ENCODE measurements at regions not wholly inside any gene's neighbourhood (a gene's known extent, or its start where the extent isn't known, plus 50 kb on each side); places are given as distances from the start of the nearest gene placed in this dataset.

DNA sequence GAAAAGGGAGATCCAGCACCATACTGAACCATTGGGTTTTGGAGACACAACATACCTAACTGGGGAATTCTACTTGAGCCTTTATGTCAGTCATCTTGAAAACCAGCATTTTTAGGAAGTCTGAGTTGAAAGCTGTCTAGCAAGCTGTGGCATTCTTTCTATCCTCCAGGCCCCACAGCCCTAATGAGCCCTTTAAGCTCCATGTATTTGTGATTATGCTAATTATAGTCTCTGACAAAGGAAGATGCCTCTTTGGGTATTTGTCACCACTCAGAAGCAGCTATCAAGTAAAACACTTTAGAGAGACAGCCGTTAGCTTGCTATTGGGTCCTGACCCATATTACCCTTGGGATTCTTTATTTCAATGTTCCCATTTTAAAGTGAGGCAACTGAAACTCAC is 159.5 kb upstream of the MANEA start:
- WGBS, result 0% methylated on average over 1 of the region's 1 CpG
- Histone ChIP-seq H3K4me3 (ENCODE audit: low read length) (no peak overlapping the region), H3K9ac (ENCODE audit: low read depth, low read length) (no peak overlapping the region), H3K4me1 (ENCODE audit: insufficient read depth, low read length) (no peaks in the 10 kb centered on the region; the same call in 1 of the 2 replicates), H3K27me3 (ENCODE audit: insufficient read depth, low read length) (no peaks in the 10 kb centered on the region), H3K9me3 (ENCODE audit: insufficient read depth, low read depth, low read length) (peaks cover 15% of the 10 kb centered on the region), H3K27ac (ENCODE audit: low read depth, low read length) (no peak overlapping the region), H3K36me3 (ENCODE audit: insufficient read depth, low read length) (no peaks in the 10 kb centered on the region)

DNA sequence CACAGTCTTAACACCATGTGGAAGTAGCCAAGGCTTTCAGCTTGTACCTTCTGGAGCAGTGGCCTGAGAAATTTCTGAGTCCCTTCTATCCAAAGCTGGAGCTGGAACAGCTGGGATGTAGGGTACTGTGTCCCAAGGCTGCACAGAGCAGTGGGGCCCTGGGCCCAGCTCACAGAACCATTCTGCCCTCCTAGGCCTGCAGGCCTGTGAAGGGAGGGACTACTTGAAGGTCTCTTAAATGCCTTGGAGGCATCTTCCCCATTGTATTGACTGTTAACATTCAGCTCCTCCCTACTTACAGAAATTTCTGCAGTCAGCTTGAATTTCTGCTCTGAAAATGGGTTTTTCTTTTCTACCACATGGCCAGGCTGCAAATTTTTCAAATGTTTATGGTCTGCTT is 156.5 kb upstream of the MANEA start:
- H3K9ac ChIP-seq (ENCODE audit: low read depth, low read length), result no peak overlapping the region
- H3K27ac ChIP-seq (ENCODE audit: low read depth, low read length), result no peak overlapping the region
- no peaks in the 10 kb centered on the region; the same call in 1 of the 2 replicates for H3K4me1 ChIP-seq (ENCODE audit: insufficient read depth, low read length)
- H3K27me3 ChIP-seq (ENCODE audit: insufficient read depth, low read length), result no peaks in the 10 kb centered on the region
- no peaks in the 10 kb centered on the region for H3K36me3 ChIP-seq (ENCODE audit: insufficient read depth, low read length)
- H3K4me3 ChIP-seq (ENCODE audit: low read length), result no peak overlapping the region
- H3K9me3 ChIP-seq (ENCODE audit: insufficient read depth, low read depth, low read length), result peaks cover 15% of the 10 kb centered on the region

DNA sequence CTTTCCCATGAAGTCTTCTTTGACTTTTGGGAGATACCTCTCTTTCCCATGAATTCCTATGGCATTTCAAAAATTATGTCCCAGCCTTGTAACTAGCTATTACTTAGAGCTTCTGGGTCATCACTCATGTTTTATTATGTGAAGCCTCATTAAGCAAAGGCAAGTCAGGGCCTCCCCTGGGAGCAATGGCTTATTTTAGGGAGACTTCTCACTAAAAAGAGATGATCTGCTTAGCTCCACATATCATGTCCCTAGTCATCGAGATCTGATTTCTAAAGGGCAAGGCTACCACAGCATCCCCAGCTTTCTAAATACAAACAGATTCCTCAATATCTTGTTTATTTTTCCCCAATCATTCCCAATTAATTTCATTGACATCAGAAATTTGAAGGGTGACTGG is 154.0 kb upstream of the MANEA start:
- Histone ChIP-seq H3K27me3 (ENCODE audit: insufficient read depth, low read length) (no peaks in the 10 kb centered on the region), H3K4me3 (ENCODE audit: low read length) (no peak overlapping the region), H3K36me3 (ENCODE audit: insufficient read depth, low read length) (no peaks in the 10 kb centered on the region), H3K9ac (ENCODE audit: low read depth, low read length) (no peak overlapping the region), H3K9me3 (ENCODE audit: insufficient read depth, low read depth, low read length) (peaks cover 15% of the 10 kb centered on the region), H3K4me1 (ENCODE audit: insufficient read depth, low read length) (no peaks in the 10 kb centered on the region), H3K27ac (ENCODE audit: low read depth, low read length) (no peak overlapping the region)
- 94% methylated on average over 1 of the region's 1 CpG for WGBS

DNA sequence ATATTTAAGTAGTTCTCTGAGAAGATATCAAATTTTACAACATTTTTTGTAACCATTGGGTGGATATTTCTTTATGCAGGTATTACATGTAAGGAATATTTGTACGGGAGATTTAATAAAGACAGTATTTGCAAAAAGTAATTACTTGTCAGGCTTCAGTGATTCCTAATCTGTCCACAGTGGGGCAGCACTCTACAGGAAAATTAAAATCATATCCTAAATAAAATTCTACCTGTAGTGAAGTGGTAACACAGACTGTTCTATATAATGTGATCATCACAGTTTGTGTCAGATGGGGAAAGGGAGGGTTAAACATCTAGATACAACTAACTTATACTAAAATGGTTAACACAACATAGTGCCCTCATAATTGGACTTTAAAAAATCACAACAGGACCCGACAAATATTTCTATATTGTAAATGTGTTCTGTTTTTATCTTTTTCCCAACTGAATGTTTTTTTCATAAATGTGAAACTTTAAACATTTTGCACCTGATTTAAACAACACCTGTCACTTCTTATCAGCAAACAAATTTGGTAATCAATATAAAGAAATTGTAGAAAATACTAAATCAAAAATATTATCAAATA is 145.6 kb upstream of the MANEA start:
- Histone ChIP-seq H3K36me3 (ENCODE audit: insufficient read depth, low read length) (no peaks in the 10 kb centered on the region), H3K27ac (ENCODE audit: low read depth, low read length) (no peak overlapping the region), H3K4me3 (ENCODE audit: low read length) (no peak overlapping the region), H3K4me1 (ENCODE audit: insufficient read depth, low read length) (no peaks in the 10 kb centered on the region), H3K27me3 (ENCODE audit: insufficient read depth, low read length) (no peaks in the 10 kb centered on the region), H3K9me3 (ENCODE audit: insufficient read depth, low read depth, low read length) (no peaks in the 10 kb centered on the region), H3K9ac (ENCODE audit: low read depth, low read length) (no peak overlapping the region)
- 40% methylated on average over 1 of the region's 2 CpGs for WGBS

DNA sequence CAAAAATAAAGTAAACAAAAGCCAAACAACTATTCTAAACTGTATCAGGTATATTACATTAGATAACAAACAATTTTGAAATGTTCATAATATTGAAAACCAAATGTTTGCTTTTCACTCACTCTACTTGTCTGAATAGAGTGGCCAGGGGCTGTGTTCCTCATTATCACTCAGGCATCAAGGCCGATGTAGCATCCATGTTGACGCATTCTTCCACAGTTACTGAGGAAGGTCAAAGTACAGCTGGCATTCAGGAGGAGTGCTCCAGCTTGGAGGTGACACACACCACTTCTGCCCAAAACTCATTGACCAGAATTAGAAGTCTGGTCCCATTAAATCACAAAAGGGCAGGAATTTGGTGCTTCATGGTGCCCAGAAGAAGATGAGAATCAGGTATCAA is 137.6 kb upstream of the MANEA start:
- Histone ChIP-seq H3K27me3 (ENCODE audit: insufficient read depth, low read length) (no peaks in the 10 kb centered on the region), H3K27ac (ENCODE audit: low read depth, low read length) (no peak overlapping the region), H3K36me3 (ENCODE audit: insufficient read depth, low read length) (no peaks in the 10 kb centered on the region), H3K4me1 (ENCODE audit: insufficient read depth, low read length) (no peaks in the 10 kb centered on the region), H3K9ac (ENCODE audit: low read depth, low read length) (no peak overlapping the region), H3K4me3 (ENCODE audit: low read length) (no peak overlapping the region), H3K9me3 (ENCODE audit: insufficient read depth, low read depth, low read length) (no peaks in the 10 kb centered on the region)
- 95% methylated on average over 2 of the region's 2 CpGs for WGBS

DNA sequence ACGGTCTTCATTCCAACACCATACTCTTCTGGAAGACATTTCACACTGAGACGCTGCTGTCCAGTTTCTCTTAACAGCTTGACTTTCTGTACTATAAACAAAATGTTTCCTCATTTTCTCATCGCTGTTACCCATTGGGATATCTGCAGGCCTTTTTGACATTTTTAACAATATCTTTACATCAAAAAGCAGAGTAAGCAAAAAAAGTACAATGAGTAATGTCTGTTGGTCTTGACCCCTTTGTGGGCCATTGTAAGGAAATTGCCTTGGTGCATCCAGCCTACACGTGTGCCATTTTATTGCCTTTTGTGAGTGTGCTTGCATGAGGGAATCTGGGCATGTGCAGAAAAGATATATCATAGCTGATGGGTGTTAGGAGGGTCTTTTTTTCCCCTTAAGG is 129.1 kb upstream of the MANEA start:
- no peak overlapping the region for H3K9ac ChIP-seq (ENCODE audit: low read depth, low read length)
- no peak overlapping the region for H3K27ac ChIP-seq (ENCODE audit: low read depth, low read length)
- WGBS, result 92% methylated on average over 4 of the region's 4 CpGs
- H3K36me3 ChIP-seq (ENCODE audit: insufficient read depth, low read length), result no peaks in the 10 kb centered on the region
- H3K27me3 ChIP-seq (ENCODE audit: insufficient read depth, low read length), result no peaks in the 10 kb centered on the region
- H3K9me3 ChIP-seq (ENCODE audit: insufficient read depth, low read depth, low read length), result no peaks in the 10 kb centered on the region
- H3K4me3 ChIP-seq (ENCODE audit: low read length), result no peak overlapping the region
- H3K4me1 ChIP-seq (ENCODE audit: insufficient read depth, low read length), result no peaks in the 10 kb centered on the region

DNA sequence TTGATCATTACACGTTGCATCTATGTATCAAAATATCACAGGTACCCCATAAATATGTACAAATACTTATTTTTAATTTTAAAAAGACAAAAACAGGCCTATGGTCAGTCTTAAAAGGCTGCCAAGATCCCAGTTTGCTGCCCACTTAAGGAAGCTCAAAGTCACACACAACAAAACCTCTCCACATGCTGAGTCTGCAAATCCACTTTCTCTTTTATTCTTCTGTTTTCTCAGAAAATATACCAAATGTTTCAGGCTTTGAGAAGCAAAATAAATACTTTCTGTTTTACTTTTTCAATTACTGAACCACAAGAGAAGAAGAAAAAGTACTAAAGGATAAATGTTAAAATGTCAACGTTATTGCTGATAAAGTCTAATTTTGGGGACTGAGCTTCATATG is 107.8 kb upstream of the MANEA start:
- no peak overlapping the region for H3K9ac ChIP-seq (ENCODE audit: low read depth, low read length)
- no peaks in the 10 kb centered on the region for H3K27me3 ChIP-seq (ENCODE audit: insufficient read depth, low read length)
- no peak overlapping the region for H3K27ac ChIP-seq (ENCODE audit: low read depth, low read length)
- WGBS, result 93% methylated on average over 2 of the region's 2 CpGs
- H3K4me3 ChIP-seq (ENCODE audit: low read length), result no peak overlapping the region
- no peaks in the 10 kb centered on the region for H3K4me1 ChIP-seq (ENCODE audit: insufficient read depth, low read length)
- H3K9me3 ChIP-seq (ENCODE audit: insufficient read depth, low read depth, low read length), result peaks cover 9% of the 10 kb centered on the region; the same call in 1 of the 2 replicates
- no peaks in the 10 kb centered on the region for H3K36me3 ChIP-seq (ENCODE audit: insufficient read depth, low read length)

DNA sequence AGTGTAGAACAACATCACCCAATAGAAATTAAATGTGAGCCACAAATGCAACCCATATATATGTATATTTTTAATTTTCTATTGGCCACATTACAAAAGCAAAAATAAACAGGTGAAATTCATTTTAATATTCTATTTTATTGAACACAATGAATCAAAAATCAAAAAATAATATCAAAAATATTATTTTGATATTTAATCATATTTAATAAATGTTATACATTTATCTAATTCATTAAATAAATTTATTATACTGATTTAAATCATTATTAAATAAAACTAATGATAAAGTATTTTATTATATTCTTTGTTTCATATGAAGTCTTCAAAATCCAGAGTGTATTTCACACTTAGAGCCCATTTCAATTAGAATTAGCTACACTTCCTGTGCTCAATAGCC is 98.4 kb upstream of the MANEA start:
- Histone ChIP-seq H3K9ac (ENCODE audit: low read depth, low read length) (no peak overlapping the region), H3K4me3 (ENCODE audit: low read length) (no peak overlapping the region), H3K4me1 (ENCODE audit: insufficient read depth, low read length) (peaks cover 12% of the 10 kb centered on the region; the same call in 1 of the 2 replicates), H3K27ac (ENCODE audit: low read depth, low read length) (no peak overlapping the region), H3K9me3 (ENCODE audit: insufficient read depth, low read depth, low read length) (0 out of 2 replicates have a peak, but pooled peaks cover 6% of the 10 kb centered on the region), H3K36me3 (ENCODE audit: insufficient read depth, low read length) (no peaks in the 10 kb centered on the region), H3K27me3 (ENCODE audit: insufficient read depth, low read length) (no peaks in the 10 kb centered on the region)

DNA sequence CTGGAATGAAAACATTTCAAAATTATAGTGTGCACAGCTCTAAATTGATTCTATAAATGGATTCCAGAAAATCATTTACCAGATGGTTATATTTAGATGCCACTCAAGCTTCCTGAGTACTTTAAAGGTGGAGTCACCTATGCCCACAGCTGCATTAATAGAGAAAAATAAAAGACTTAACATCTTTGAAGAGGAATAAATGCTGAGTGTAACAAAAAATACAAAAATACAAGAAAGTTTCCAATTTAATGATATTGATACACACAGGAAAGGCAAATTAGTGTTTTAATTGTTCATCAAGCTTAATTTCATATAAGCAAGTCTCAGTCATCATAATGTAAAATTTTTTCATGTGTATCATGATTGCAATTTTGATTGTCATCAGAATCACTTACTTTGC is 89.5 kb upstream of the MANEA start:
- Histone ChIP-seq H3K36me3 (ENCODE audit: insufficient read depth, low read length) (no peaks in the 10 kb centered on the region), H3K4me3 (ENCODE audit: low read length) (no peak overlapping the region), H3K9ac (ENCODE audit: low read depth, low read length) (no peak overlapping the region), H3K27ac (ENCODE audit: low read depth, low read length) (no peak overlapping the region), H3K27me3 (ENCODE audit: insufficient read depth, low read length) (no peaks in the 10 kb centered on the region), H3K4me1 (ENCODE audit: insufficient read depth, low read length) (no peaks in the 10 kb centered on the region), H3K9me3 (ENCODE audit: insufficient read depth, low read depth, low read length) (no peaks in the 10 kb centered on the region)

DNA sequence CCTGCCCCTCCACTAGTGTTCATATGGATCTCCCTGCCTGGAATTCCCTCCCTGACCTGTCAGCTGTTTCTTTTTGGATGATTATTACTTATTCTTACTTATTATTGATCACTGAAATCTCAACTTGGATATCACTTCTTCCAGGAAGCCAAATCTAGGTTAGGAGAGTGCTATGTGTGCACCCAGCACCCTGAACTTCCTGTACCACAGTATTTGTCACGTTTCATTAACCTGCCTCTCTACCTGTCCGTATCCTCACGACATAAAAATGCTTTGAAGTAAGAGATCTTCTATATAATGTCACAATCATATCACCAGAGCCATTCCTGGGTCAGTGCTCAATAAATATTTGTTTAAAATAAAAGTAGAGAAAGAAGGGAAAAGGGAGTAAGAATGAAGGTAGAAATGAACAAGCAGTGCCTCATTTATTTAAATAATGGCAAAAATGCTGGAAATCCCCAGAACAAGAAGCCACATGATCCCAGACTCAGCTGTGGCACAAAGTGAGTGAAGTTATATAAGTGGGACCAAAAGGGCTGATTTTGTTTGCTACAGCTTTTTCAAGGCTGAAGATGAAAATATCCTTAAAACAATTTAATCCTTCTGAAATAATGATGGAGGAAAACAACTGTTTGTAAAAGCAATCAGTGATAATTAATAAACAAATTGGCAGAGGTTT is 88.0 kb upstream of the MANEA start:
- Histone ChIP-seq H3K9ac (ENCODE audit: low read depth, low read length) (no peak overlapping the region), H3K36me3 (ENCODE audit: insufficient read depth, low read length) (no peaks in the 10 kb centered on the region), H3K27me3 (ENCODE audit: insufficient read depth, low read length) (no peaks in the 10 kb centered on the region), H3K27ac (ENCODE audit: low read depth, low read length) (no peak overlapping the region), H3K4me1 (ENCODE audit: insufficient read depth, low read length) (no peaks in the 10 kb centered on the region), H3K4me3 (ENCODE audit: low read length) (no peak overlapping the region), H3K9me3 (ENCODE audit: insufficient read depth, low read depth, low read length) (no peaks in the 10 kb centered on the region)
- WGBS, result 69% methylated on average over 3 of the region's 3 CpGs

DNA sequence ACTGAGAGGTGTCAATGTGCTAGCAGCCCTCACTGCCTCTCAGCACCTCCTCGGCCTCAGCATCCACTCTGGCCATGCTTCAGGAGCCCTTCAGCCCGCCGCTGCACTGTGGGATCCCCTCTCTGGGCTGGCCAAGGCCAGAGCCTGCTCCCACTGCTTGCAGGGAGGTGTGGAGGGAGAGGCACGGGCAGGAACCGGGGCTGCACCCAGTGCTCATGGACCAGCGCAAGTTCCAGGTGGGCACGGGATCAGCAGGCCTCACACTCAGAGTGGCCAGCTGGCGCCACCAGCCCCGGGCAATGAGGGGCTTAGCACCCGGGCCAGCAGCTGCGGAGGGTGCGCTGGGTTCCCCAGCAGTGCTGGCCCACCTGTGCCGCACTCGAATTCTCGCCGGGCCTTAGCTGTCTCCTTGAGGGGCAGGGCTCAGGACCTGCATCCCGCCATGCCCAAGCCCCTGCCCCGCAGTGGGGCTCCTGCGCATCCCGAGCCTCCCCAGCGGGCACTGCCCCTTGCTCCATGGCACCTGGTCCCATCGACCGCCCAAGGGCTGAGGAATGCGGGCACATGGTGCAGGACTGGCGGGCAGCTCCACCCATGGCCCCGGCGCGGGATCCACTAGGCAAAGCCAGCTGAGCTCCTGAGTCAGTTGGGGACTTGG is 80.4 kb upstream of the MANEA start:
- Histone ChIP-seq H3K9me3 (ENCODE audit: insufficient read depth, low read depth, low read length) (peaks cover 16% of the 10 kb centered on the region), H3K4me1 (ENCODE audit: insufficient read depth, low read length) (no peaks in the 10 kb centered on the region), H3K27me3 (ENCODE audit: insufficient read depth, low read length) (no peaks in the 10 kb centered on the region), H3K9ac (ENCODE audit: low read depth, low read length) (no peak overlapping the region), H3K27ac (ENCODE audit: low read depth, low read length) (no peak overlapping the region), H3K4me3 (ENCODE audit: low read length) (no peak overlapping the region), H3K36me3 (ENCODE audit: insufficient read depth, low read length) (no peaks in the 10 kb centered on the region)
- 96% methylated on average over 28 of the region's 28 CpGs for WGBS

Measured in HUES64 (cell line).